BE2C (cell line): ENCODE measurements at regions not wholly inside any gene's neighbourhood (a gene's known extent, or its start where the extent isn't known, plus 50 kb on each side); places are given as distances from the start of the nearest gene placed in this dataset.
"Not testable (repeated sequence)": the region's sequence is repeated elsewhere in the genome, so short reads cannot be mapped to it uniquely, and the experiment has no call there.

Experiments used
- DNase-seq: peaks from one replicate; pipeline ENCODE4 v3.0.0-alpha.2; 2020
- H3K27me3 ChIP-seq: fragments of 250-450 bp; sonication (Bioruptor Pico); 2 replicates; pipeline ENCODE4 v1.5.1; 2020; ENCODE audit warnings: mild to moderate bottlenecking
- H3K36me3 ChIP-seq: fragments of 250-450 bp; sonication (Bioruptor Pico); 2 replicates; pipeline ENCODE4 v1.5.1; 2020; ENCODE audit warnings: mild to moderate bottlenecking
- H3K4me1 ChIP-seq: fragments of 250-450 bp; sonication (Bioruptor Pico); 2 replicates; pipeline ENCODE4 v1.5.1; 2020
- H3K4me3 ChIP-seq: 2 replicates; pipeline ENCODE4 v1.5.1; 2011; ENCODE audit warnings: low read depth, low read length
- H3K9me3 ChIP-seq: fragments of 250-450 bp; sonication (Bioruptor Pico); 2 replicates; pipeline ENCODE4 v1.5.1; 2020
- TF ChIP-seq, protein P1 (sequence below): IDR thresholded peaks from 2 replicates; pipeline ENCODE4 v1.5.1; 2012; ENCODE audit warnings: mild to moderate bottlenecking, low read depth, low read length

DNA sequence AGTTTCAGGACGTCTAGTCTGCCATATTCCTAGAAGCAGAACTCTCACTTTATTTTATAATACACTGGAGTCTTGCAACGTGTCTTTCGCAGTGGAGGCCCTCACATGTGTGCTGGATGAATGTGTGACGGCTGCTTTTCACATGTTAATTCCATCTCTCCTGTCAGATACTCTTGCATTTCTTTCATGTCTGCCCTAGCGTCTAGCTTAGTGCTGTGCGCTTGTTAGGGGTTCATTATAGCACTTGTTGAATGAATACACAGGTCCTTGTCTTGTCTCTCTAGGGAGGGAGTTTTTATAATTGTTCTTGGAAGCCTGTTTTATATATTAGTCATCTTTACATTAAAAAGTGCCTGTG, 94.4 kb downstream of the MAP3K8 start:
- Histone ChIP-seq H3K27me3 (0 out of 2 replicates have a peak, but pooled peaks cover 4% of the 10 kb centered on the region), H3K36me3 (no peaks in the 10 kb centered on the region), H3K4me1 (no peaks in the 10 kb centered on the region), H3K9me3 (no peaks in the 10 kb centered on the region), H3K4me3 (no peak overlapping the region)
- DNase-seq = no peak
- TF ChIP-seq, protein P1, sequence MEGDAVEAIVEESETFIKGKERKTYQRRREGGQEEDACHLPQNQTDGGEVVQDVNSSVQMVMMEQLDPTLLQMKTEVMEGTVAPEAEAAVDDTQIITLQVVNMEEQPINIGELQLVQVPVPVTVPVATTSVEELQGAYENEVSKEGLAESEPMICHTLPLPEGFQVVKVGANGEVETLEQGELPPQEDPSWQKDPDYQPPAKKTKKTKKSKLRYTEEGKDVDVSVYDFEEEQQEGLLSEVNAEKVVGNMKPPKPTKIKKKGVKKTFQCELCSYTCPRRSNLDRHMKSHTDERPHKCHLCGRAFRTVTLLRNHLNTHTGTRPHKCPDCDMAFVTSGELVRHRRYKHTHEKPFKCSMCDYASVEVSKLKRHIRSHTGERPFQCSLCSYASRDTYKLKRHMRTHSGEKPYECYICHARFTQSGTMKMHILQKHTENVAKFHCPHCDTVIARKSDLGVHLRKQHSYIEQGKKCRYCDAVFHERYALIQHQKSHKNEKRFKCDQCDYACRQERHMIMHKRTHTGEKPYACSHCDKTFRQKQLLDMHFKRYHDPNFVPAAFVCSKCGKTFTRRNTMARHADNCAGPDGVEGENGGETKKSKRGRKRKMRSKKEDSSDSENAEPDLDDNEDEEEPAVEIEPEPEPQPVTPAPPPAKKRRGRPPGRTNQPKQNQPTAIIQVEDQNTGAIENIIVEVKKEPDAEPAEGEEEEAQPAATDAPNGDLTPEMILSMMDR = no peak

DNA sequence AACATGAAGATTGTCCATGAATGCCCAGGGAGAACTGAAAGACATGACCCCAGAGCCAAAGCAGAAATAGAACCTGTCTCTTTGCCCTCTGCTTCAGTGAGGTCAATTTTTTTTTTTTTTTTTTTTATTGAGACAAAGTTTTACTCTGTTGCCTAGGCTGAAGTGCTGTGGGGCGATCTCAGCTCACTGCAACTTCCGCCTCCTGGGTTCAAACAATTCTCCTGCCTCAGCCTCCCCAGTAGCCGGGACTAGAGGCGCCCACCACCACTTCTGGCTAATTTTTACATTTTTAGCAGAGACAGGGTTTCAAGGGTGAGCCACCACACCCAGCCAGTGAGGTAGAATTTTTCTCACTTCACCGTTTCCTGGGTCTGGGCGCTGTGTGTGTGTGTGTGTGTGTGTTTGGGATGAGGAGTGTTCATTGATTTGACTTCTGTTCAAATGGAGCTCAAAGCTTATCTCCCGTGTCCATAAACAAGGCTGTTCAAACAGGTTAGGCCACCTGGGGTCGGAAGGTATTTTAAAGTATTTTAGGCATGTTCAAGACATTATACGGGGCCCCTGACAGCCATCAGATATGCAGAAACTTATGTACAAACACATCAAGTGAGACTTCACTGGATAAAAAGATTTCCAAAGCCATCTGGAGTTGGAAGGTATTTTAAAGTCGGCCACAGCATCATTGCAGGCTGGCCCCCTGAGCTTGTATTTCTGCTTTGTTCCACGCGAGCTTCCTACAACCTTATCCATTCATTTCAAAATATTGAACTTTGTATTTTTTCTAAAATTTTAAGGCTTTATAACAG, 93.8 kb downstream of the MAP3K8 start:
- Histone ChIP-seq H3K9me3 (no peaks in the 10 kb centered on the region), H3K36me3 (no peaks in the 10 kb centered on the region), H3K4me3 (no peak overlapping the region), H3K27me3 (0 out of 2 replicates have a peak, but pooled peaks cover 4% of the 10 kb centered on the region), H3K4me1 (no peaks in the 10 kb centered on the region)
- TF ChIP-seq, protein P1 = no peak
- no peak for DNase-seq

DNA sequence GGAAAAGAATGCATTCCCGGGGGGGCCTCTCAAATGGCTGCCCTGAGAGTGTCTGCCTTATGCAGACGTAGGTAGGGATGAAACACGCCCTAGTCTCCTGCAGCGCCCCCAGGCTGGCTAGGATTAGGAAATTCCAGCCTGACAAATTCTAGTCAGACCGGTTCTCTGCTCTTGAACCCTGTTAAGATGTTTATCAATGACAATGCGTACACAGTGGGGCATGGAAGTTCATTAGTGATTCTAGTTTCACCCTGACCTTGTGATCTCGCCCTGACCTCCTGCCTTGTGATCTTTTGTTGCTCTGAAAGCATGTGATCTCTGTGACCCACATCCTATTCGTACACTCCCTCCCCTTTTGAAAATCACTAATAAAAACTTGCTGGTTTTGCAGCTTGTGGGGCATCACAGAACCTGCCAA, 88.7 kb downstream of the MAP3K8 start:
- not testable (repeated sequence) for H3K27me3 ChIP-seq, H3K4me3 ChIP-seq, H3K36me3 ChIP-seq, H3K9me3 ChIP-seq, H3K4me1 ChIP-seq, DNase-seq

DNA sequence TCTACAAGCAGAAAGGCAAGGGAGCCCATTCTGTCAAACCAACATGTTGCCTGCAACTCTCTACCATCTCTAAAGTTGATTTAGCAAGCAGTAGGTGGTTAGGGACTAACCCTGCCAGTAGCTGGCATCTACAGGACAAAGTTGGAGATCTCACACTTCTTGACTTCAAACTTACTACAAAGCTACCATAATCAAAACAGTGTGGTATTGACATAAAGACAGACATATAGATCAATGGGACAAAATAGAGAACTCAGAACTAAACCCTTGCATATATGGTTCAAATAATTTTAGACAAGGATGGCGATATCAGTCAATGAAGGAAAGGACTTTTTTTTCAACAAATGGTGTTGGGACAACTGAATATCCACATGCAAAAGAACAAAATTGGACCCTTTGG, 84.9 kb downstream of the MAP3K8 start:
- Histone ChIP-seq H3K27me3 (no peaks in the 10 kb centered on the region), H3K36me3 (no peaks in the 10 kb centered on the region), H3K4me1 (no peaks in the 10 kb centered on the region), H3K9me3 (no peaks in the 10 kb centered on the region), H3K4me3 (no peak overlapping the region)
- TF ChIP-seq, protein P1 = no peak
- DNase-seq = no peak
